ENCODE measurements at regions not wholly inside any gene's neighbourhood (a gene's known extent, or its start where the extent isn't known, plus 50 kb on each side); places are given as distances from the start of the nearest gene placed in this dataset.
A peak's percentile ranks its signal among the peaks of the same experiment; 100 is the strongest.
"Not testable (repeated sequence)": the region's sequence is repeated elsewhere in the genome, so short reads cannot be mapped to it uniquely, and the experiment has no call there.

DNA sequence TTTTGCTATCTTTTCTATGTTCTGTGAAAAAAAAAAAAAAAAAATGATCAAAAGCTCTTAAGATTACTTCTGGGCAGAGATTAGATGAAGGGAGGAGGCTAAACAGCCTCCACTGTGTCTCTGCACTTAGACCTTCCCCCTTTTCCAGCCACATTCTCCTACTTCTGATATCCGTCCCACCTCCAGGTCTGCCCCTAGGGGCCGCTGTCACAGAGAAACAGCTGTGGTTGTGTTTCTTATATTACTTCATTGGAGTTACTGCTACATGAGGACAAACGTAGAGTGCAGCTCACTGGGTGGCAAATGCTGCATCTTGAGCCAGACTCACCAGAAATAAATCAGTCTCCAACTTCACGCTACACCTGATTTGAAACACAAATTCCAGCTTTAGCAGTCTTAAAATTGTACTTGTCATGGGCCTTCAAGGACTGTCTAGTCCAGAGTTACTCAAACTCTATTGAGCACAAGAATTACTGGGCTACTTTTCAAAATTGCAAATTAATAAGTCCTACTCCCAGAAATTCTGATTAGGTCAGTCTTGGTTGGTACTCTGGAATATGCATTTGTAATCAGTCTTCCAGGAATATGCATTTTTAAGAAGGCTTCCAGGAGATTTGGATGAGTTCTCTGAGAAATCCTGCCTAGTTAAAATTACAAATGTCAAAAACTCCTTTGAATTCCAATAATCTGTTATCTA lies 125.2 kb upstream of the PTBP2 start:
- intact Hi-C loops (cut with DNase I) = loop anchor here (5.0 kb wide), 1 partner anchor 126 kb away; the partner anchor contains the start of gene PTBP2
- Histone ChIP-seq H3K4me1 (peaks cover 0 to 40% (median 29%) of the 10 kb centered on the region in 4 donors), H3K27me3 (no peaks in the 10 kb centered on the region), H3K36me3 (no peaks in the 10 kb centered on the region), H3K27ac (replicated peaks in 1 of 4) (no peak overlapping the region), H3K4me3 (no peak overlapping the region), H3K9me3 (no peaks in the 10 kb centered on the region)
- 70% methylated on average over 4 of the region's 4 CpGs for WGBS
- no peak for DNase-seq (ENCODE audit: extremely low spot score)
- TF ChIP-seq POLR2AphosphoS5 (IDR thresholded peaks at IDR 0.05) = no peak
- TF ChIP-seq, protein P1, sequence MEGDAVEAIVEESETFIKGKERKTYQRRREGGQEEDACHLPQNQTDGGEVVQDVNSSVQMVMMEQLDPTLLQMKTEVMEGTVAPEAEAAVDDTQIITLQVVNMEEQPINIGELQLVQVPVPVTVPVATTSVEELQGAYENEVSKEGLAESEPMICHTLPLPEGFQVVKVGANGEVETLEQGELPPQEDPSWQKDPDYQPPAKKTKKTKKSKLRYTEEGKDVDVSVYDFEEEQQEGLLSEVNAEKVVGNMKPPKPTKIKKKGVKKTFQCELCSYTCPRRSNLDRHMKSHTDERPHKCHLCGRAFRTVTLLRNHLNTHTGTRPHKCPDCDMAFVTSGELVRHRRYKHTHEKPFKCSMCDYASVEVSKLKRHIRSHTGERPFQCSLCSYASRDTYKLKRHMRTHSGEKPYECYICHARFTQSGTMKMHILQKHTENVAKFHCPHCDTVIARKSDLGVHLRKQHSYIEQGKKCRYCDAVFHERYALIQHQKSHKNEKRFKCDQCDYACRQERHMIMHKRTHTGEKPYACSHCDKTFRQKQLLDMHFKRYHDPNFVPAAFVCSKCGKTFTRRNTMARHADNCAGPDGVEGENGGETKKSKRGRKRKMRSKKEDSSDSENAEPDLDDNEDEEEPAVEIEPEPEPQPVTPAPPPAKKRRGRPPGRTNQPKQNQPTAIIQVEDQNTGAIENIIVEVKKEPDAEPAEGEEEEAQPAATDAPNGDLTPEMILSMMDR (IDR thresholded peaks at IDR 0.05) = peak in 1 of 3 experiments; percentile 31

DNA sequence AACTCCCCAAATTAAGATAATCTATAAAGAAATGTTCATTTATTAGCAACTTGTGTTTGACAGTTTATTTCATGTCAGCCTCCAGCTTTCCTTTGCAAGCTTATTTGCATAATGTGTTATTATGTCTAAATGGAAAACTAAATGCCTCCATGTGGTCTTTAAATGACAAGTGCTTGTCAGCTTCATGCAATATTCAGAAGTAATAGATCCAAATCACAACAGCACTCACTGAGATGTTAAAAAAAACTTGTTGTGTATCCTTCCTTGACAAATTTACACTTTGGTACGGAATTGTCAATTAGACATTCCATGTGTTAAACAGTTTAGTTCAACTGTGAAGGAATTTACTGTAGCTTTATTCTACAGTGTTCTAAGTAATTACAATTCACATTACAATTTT lies 124.4 kb upstream of the PTBP2 start:
- 43% methylated on average over 1 of the region's 1 CpG for WGBS
- Histone ChIP-seq H3K4me1 (peaks cover 0 to 40% (median 29%) of the 10 kb centered on the region in 4 donors), H3K36me3 (no peaks in the 10 kb centered on the region), H3K9me3 (no peaks in the 10 kb centered on the region), H3K4me3 (no peak overlapping the region), H3K27ac (replicated peaks in 1 of 4) (peak overlapping the region in 1 of 4 donors; percentile 57), H3K27me3 (no peaks in the 10 kb centered on the region)
- no peak for TF ChIP-seq EP300 (IDR thresholded peaks at IDR 0.05)
- no peak for TF ChIP-seq POLR2A (IDR thresholded peaks at IDR 0.05; ENCODE audit: low read depth)
- TF ChIP-seq POLR2AphosphoS5 (IDR thresholded peaks at IDR 0.05) = no peak
- TF ChIP-seq, protein P1 (IDR thresholded peaks at IDR 0.05) = no peak
- no peak for DNase-seq (ENCODE audit: extremely low spot score)
- intact Hi-C loops (cut with DNase I) = loop anchor here (5.0 kb wide), 1 partner anchor 125 kb away; the partner anchor contains the start of gene PTBP2

DNA sequence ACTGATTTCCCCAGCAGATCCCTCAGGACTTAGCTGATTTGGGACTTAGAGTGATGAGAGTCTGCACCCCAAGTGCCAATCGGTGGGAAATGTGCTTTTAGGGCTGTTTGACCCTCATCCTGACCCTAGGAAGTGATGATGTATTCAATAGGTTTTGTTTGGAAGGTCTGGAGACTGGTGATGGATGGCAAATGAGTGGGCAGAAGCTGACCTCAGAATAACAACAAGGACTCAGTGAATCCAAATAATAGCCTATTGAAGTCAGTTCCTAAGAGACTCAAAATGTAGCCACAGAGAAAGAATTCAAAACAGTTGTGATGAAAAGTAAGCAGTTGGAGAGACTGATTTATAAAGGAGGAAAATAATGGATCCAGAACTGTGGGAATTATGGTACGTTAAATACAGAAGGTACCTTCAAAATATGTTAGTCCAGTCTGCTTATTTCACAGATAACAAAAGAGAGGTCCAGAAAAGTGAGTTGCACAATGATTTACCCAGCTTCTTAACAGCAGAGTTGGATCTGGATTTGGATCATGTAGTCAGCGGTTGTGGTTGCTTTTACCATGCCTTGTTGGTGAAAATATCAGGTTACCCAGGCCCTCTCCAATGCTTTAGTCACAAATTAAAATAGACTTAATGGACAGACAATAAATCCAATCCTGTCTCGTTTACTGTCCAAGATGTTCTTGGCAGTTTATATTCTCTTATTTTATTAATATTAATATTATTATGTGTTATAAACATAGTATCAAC lies 123.0 kb upstream of the PTBP2 start:
- no peak for TF ChIP-seq POLR2AphosphoS5 (IDR thresholded peaks at IDR 0.05)
- TF ChIP-seq, protein P1 (IDR thresholded peaks at IDR 0.05) = no peak
- TF ChIP-seq EP300 (IDR thresholded peaks at IDR 0.05) = no peak
- no peak for TF ChIP-seq POLR2A (IDR thresholded peaks at IDR 0.05; ENCODE audit: low read depth)
- Histone ChIP-seq H3K27me3 (no peaks in the 10 kb centered on the region), H3K4me3 (no peak overlapping the region), H3K36me3 (no peaks in the 10 kb centered on the region), H3K4me1 (peaks cover 0 to 48% (median 33%) of the 10 kb centered on the region in 4 donors), H3K27ac (replicated peaks in 1 of 4) (peak overlapping the region; percentile 50 to 60 (median 58)), H3K9me3 (no peaks in the 10 kb centered on the region)
- intact Hi-C loops (cut with DNase I) = loop anchor here (5.0 kb wide), 1 partner anchor 124 kb away; the partner anchor contains the start of gene PTBP2
- 25% methylated on average over 4 of the region's 4 CpGs for WGBS
- no peak for DNase-seq (ENCODE audit: extremely low spot score)

DNA sequence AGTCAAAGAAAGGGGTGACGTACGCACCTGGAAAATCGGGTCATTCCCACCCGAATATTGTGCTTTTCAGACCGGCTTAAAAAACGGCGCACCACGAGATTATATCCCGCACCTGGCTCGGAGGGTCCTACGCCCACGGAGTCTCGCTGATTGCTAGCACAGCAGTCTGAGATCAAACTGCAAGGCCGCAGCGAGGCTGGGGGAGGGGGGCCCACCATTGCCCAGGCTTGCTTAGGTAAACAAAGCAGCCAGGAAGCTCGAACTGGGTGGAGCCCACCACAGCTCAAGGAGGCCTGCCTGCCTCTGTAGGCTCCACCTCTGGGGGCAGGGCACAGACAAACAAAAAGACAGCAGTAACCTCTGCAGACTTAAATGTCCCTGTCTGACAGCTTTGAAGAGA lies 117.0 kb upstream of the PTBP2 start:
- H3K27ac ChIP-seq (replicated peaks in 1 of 4); DNase-seq (ENCODE audit: extremely low spot score); intact Hi-C loops (cut with DNase I); H3K36me3 ChIP-seq; H3K9me3 ChIP-seq; H3K4me1 ChIP-seq; H3K27me3 ChIP-seq; H3K4me3 ChIP-seq: not testable (repeated sequence)
- WGBS = 96% methylated on average over 14 of the region's 16 CpGs

DNA sequence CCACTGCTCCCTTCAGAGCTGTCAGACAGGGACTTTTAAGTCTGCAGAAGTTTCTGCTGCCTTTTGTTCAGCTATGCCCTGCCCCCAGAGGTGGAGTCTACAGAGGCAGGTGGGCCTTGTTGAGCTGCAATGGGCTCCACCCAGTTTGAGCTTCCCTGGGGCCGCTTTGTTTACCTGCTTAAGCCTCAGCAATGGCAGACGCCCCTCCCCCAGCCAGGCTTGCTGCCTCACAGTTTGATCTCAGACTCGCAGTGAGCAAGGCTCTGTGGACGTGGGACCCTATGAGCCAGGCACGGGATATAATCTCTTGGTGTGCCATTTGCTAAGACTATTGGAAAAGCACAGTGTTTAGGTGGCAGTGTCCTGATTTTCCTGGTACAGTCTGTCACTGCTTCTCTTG lies 104.2 kb upstream of the PTBP2 start:
- intact Hi-C loops (cut with DNase I) = not testable (repeated sequence)
- WGBS = 100% methylated on average over 3 of the region's 5 CpGs

More for the DNA sequence above, 104.2 kb upstream of the PTBP2 start:
- not testable (repeated sequence) for H3K27me3 ChIP-seq; H3K4me3 ChIP-seq; H3K4me1 ChIP-seq; DNase-seq (ENCODE audit: extremely low spot score); H3K27ac ChIP-seq (replicated peaks in 1 of 4); H3K9me3 ChIP-seq; H3K36me3 ChIP-seq
